ENCODE measurements at regions not wholly inside any gene's neighbourhood (a gene's known extent, or its start where the extent isn't known, plus 50 kb on each side); places are given as distances from the start of the nearest gene placed in this dataset.

DNA sequence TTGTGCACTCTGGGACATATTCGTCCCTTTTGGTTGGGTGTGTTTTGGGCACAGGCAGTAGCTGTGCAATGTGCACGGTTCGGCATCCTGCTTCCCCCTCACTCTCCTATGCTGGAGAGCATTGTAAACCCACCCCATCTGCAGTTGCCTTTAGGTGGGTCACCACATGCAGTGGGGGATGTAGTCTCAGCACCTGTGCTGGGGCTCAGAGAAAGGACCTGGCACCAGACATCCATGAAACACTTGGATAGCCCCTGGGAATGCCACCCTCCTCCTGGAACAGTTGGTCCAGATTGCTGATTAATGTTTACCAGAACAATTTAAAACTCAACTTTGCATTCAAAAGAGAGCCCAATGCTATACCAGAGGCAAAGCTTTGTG is 123.9 kb upstream of the MEF2A start:
- ChIA-PET POLR2A (no interaction called here), CTCF (interaction anchor here (0.5 kb wide), 1 partner anchor 125 kb away, joined by 3 read pairs; no protein-coding TSS in a partner anchor)
- H3K36me3 ChIP-seq (ENCODE audit: control insufficient read depth in 2 of 2, insufficient read depth in 1 of 2, low read length in 2 of 2): no peaks in the 10 kb centered on the region
- H3K9me3 ChIP-seq (ENCODE audit: control insufficient read depth, insufficient read depth, low read depth, low read length): no peaks in the 10 kb centered on the region
- H3K4me1 ChIP-seq (ENCODE audit: control insufficient read depth, insufficient read depth, low read length): no peaks in the 10 kb centered on the region
- TF ChIP-seq, protein P1, sequence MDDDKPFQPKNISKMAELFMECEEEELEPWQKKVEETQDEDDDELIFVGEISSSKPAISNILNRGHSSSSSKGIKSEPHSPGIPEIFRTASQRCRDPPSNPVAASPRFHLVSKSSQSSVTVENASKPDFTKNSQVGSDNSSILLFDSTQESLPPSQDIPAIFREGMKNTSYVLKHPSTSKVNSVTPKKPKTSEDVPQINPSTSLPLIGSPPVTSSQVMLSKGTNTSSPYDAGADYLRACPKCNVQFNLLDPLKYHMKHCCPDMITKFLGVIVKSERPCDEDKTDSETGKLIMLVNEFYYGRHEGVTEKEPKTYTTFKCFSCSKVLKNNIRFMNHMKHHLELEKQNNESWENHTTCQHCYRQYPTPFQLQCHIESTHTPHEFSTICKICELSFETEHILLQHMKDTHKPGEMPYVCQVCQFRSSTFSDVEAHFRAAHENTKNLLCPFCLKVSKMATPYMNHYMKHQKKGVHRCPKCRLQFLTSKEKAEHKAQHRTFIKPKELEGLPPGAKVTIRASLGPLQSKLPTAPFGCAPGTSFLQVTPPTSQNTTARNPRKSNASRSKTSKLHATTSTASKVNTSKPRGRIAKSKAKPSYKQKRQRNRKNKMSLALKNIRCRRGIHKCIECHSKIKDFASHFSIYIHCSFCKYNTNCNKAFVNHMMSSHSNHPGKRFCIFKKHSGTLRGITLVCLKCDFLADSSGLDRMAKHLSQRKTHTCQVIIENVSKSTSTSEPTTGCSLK (tag by site-specific recombination; IDR thresholded peaks at IDR 0.05): no peak
- TF ChIP-seq, protein P2, sequence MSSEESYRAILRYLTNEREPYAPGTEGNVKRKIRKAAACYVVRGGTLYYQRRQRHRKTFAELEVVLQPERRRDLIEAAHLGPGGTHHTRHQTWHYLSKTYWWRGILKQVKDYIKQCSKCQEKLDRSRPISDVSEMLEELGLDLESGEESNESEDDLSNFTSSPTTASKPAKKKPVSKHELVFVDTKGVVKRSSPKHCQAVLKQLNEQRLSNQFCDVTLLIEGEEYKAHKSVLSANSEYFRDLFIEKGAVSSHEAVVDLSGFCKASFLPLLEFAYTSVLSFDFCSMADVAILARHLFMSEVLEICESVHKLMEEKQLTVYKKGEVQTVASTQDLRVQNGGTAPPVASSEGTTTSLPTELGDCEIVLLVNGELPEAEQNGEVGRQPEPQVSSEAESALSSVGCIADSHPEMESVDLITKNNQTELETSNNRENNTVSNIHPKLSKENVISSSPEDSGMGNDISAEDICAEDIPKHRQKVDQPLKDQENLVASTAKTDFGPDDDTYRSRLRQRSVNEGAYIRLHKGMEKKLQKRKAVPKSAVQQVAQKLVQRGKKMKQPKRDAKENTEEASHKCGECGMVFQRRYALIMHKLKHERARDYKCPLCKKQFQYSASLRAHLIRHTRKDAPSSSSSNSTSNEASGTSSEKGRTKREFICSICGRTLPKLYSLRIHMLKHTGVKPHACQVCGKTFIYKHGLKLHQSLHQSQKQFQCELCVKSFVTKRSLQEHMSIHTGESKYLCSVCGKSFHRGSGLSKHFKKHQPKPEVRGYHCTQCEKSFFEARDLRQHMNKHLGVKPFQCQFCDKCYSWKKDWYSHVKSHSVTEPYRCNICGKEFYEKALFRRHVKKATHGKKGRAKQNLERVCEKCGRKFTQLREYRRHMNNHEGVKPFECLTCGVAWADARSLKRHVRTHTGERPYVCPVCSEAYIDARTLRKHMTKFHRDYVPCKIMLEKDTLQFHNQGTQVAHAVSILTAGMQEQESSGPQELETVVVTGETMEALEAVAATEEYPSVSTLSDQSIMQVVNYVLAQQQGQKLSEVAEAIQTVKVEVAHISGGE (tag by site-specific recombination; conservative IDR thresholded peaks at IDR 0.05; ENCODE audit: low read depth): no peak
- no peak for TF ChIP-seq PRDM1 (tag by site-specific recombination; IDR thresholded peaks at IDR 0.05)
- TF ChIP-seq, protein P3, sequence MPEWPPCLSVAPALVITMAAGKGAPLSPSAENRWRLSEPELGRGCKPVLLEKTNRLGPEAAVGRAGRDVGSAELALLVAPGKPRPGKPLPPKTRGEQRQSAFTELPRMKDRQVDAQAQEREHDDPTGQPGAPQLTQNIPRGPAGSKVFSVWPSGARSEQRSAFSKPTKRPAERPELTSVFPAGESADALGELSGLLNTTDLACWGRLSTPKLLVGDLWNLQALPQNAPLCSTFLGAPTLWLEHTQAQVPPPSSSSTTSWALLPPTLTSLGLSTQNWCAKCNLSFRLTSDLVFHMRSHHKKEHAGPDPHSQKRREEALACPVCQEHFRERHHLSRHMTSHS (tag by site-specific recombination; IDR thresholded peaks at IDR 0.05): no peak
- no peak overlapping the region for H3K27ac ChIP-seq (ENCODE audit: extremely low read depth, low read depth, low read length)
- H3K4me3 ChIP-seq (ENCODE audit: low read depth, low read length): no peak overlapping the region

DNA sequence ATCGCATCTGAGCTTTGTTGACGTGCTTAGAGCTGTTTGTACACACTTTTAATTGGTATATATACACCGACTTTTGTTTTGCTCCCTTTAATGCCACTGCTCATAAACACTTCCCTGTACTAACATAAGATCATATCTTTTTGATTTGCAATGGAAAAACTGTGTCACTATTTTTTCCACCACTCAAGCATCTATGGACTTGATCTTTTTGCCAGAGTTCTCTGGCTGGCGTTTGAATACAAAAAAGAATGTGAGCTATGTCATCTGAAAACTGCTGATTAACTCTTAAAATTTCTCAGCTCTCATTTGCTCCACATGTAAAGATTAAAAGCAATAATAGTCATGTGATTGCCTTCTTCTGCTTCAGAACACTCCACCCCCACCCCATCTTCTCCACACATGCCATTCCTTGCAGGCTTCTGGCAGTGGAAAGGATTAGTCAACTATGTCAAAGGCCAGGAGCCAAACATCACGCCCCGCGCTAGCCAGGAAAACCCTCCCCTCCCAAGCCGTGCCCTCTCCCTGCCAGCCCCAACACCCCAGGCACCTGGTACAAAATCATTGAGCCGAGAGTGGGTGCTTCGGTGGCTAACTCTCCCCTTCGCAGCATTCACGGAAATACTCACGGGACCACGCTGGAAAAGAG is 123.4 kb upstream of the MEF2A start:
- Histone ChIP-seq H3K4me3 (ENCODE audit: low read depth, low read length) (no peak overlapping the region), H3K9me3 (ENCODE audit: control insufficient read depth, insufficient read depth, low read depth, low read length) (no peaks in the 10 kb centered on the region), H3K36me3 (ENCODE audit: control insufficient read depth in 2 of 2, insufficient read depth in 1 of 2, low read length in 2 of 2) (no peaks in the 10 kb centered on the region), H3K27ac (ENCODE audit: extremely low read depth, low read depth, low read length) (no peak overlapping the region), H3K4me1 (ENCODE audit: control insufficient read depth, insufficient read depth, low read length) (no peaks in the 10 kb centered on the region)
- CTCF ChIA-PET: no interaction called here
- no peak for TF ChIP-seq ZNF670 (tag by site-specific recombination; IDR thresholded peaks at IDR 0.05; ENCODE audit: low read depth)
- no peak for TF ChIP-seq MEIS1 (CRISPR knock-in tag; IDR thresholded peaks at IDR 0.05; ENCODE audit: borderline replicate concordance)
- TF ChIP-seq ZNF24 (tag by site-specific recombination; IDR thresholded peaks at IDR 0.05): no peak
- no peak for TF ChIP-seq ZNF473 (tag by site-specific recombination; IDR thresholded peaks at IDR 0.05)
- no peak for TF ChIP-seq SP2 (tag by site-specific recombination; IDR thresholded peaks at IDR 0.05)
- no peak for TF ChIP-seq ZBTB8A (tag by site-specific recombination; IDR thresholded peaks at IDR 0.05)
- TF ChIP-seq HOXD13 (CRISPR knock-in tag; IDR thresholded peaks at IDR 0.05; ENCODE audit: borderline replicate concordance): no peak
- TF ChIP-seq ZNF544 (tag by site-specific recombination; IDR thresholded peaks at IDR 0.05): no peak
- TF ChIP-seq, protein P1 (tag by site-specific recombination; IDR thresholded peaks at IDR 0.05): no peak
- no peak for TF ChIP-seq ZNF521 (tag by site-specific recombination; IDR thresholded peaks at IDR 0.05)
- no peak for TF ChIP-seq ZNF596 (tag by site-specific recombination; IDR thresholded peaks at IDR 0.05)
- TF ChIP-seq ZNF610 (tag by site-specific recombination; IDR thresholded peaks at IDR 0.05; ENCODE audit: borderline replicate concordance): no peak
- TF ChIP-seq HOXA7 (CRISPR knock-in tag; IDR thresholded peaks at IDR 0.05; ENCODE audit: borderline replicate concordance): no peak
- TF ChIP-seq, protein P4, sequence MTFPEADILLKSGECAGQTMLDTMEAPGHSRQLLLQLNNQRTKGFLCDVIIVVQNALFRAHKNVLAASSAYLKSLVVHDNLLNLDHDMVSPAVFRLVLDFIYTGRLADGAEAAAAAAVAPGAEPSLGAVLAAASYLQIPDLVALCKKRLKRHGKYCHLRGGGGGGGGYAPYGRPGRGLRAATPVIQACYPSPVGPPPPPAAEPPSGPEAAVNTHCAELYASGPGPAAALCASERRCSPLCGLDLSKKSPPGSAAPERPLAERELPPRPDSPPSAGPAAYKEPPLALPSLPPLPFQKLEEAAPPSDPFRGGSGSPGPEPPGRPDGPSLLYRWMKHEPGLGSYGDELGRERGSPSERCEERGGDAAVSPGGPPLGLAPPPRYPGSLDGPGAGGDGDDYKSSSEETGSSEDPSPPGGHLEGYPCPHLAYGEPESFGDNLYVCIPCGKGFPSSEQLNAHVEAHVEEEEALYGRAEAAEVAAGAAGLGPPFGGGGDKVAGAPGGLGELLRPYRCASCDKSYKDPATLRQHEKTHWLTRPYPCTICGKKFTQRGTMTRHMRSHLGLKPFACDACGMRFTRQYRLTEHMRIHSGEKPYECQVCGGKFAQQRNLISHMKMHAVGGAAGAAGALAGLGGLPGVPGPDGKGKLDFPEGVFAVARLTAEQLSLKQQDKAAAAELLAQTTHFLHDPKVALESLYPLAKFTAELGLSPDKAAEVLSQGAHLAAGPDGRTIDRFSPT (tag by site-specific recombination; IDR thresholded peaks at IDR 0.05): no peak
- TF ChIP-seq ZNF223 (tag by site-specific recombination; IDR thresholded peaks at IDR 0.05): no peak
- no peak for TF ChIP-seq BCL11B (tag by site-specific recombination; IDR thresholded peaks at IDR 0.05; ENCODE audit: low read depth)
- no peak for TF ChIP-seq SALL2 (tag by site-specific recombination; IDR thresholded peaks at IDR 0.05; ENCODE audit: borderline replicate concordance)
- TF ChIP-seq, protein P5, sequence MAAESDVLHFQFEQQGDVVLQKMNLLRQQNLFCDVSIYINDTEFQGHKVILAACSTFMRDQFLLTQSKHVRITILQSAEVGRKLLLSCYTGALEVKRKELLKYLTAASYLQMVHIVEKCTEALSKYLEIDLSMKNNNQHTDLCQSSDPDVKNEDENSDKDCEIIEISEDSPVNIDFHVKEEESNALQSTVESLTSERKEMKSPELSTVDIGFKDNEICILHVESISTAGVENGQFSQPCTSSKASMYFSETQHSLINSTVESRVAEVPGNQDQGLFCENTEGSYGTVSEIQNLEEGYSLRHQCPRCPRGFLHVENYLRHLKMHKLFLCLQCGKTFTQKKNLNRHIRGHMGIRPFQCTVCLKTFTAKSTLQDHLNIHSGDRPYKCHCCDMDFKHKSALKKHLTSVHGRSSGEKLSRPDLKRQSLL (tag by site-specific recombination; IDR thresholded peaks at IDR 0.05): no peak
- no peak for TF ChIP-seq ZNF121 (tag by site-specific recombination; IDR thresholded peaks at IDR 0.05)
- POLR2A ChIA-PET: no interaction called here

Measured in HEK293 (cell line).